IMR-90 (cell line): ENCODE measurements at regions not wholly inside any gene's neighbourhood (a gene's known extent, or its start where the extent isn't known, plus 50 kb on each side); places are given as distances from the start of the nearest gene placed in this dataset.

Source experiments
- ATAC-seq: fragments of 200-7000 bp; cut with Tn5 transposase; 2 replicates; pipeline ENCODE4 v1.9.1; 2020; ENCODE audit warnings: low read depth, mild to moderate bottlenecking, moderate library complexity
- BruUV-seq: library from RNA; stranded (reverse); fragments of 400-500 nt; replicated peaks from 2 replicates; lab custom pipeline; 2021; lab: Mats Ljungman, UMichigan
- CTCF ChIA-PET: fragments of 300-600 bp; formaldehyde crosslinking; extraction: SDS; loops from one replicate; lab custom pipeline; 2021; ENCODE audit warnings: antibody characterized with exemption; lab: Yijun Ruan, JAX
- POLR2A ChIA-PET: fragments of 300-600 bp; sonication (Branson Sonifier 250); formaldehyde crosslinking; loops from one replicate; lab custom pipeline; 2022; ENCODE audit warnings: antibody characterized with exemption; ENCODE audit not compliant: unreplicated experiment; lab: Charles Lee
- DNase-seq: peaks from one replicate; pipeline ENCODE4 v3.0.0; 2013
- H2AFZ ChIP-seq: replicated peaks from 2 replicates; pipeline ENCODE3; 2013; ENCODE audit warnings: low read length, mild to moderate bottlenecking; ENCODE audit not compliant: poor library complexity
- H2AK5ac ChIP-seq: 2 replicates; pipeline ENCODE4 v1.6.1; 2013; ENCODE audit warnings: low read depth, low read length, inconsistent platforms
- H2AK9ac ChIP-seq: replicated peaks from 2 replicates; pipeline ENCODE3; 2013; ENCODE audit warnings: mild to moderate bottlenecking, low read depth, low read length, moderate library complexity; ENCODE audit not compliant: poor library complexity
- H2BK120ac ChIP-seq: 2 replicates; pipeline ENCODE4 v1.6.1; 2013; ENCODE audit warnings: low read depth, low read length, inconsistent platforms
- H2BK15ac ChIP-seq: 3 replicates; pipeline ENCODE4 v1.6.1; 2013; ENCODE audit warnings: low read depth, low read length, inconsistent platforms
- H2BK20ac ChIP-seq: 2 replicates; pipeline ENCODE4 v1.6.1; 2013; ENCODE audit warnings: low read depth, mild to moderate bottlenecking, inconsistent platforms, low read length, moderate library complexity
- H2BK5ac ChIP-seq: 2 replicates; pipeline ENCODE4 v1.6.1; 2013; ENCODE audit warnings: mild to moderate bottlenecking, low read depth, low read length, inconsistent platforms; ENCODE audit not compliant: poor library complexity, severe bottlenecking
- H3K14ac ChIP-seq: replicated peaks from 2 replicates; pipeline ENCODE4 v1.6.1; 2013; ENCODE audit warnings: low read depth, low read length, inconsistent platforms
- H3K18ac ChIP-seq: 2 replicates; pipeline ENCODE4 v1.6.1; 2013; ENCODE audit warnings: low read depth, low read length, control low read depth
- H3K23ac ChIP-seq: 2 replicates; pipeline ENCODE4 v1.6.1; 2013; ENCODE audit warnings: low read depth, low read length, inconsistent platforms
- H3K27ac ChIP-seq: 2 replicates; pipeline ENCODE4 v1.5.1; 2013; ENCODE audit warnings: mild to moderate bottlenecking, control low read depth, low read length; ENCODE audit not compliant: insufficient read depth
- H3K27me3 ChIP-seq: 2 replicates; pipeline ENCODE4 v1.6.1; 2013; ENCODE audit warnings: low read length; ENCODE audit not compliant: control insufficient read depth, insufficient read depth
- H3K36me3 ChIP-seq: 2 replicates; pipeline ENCODE4 v1.6.1; 2013; ENCODE audit warnings: low read length, mixed read lengths; ENCODE audit not compliant: control insufficient read depth, insufficient read depth
- H3K4ac ChIP-seq: 2 replicates; pipeline ENCODE4 v1.6.1; 2013; ENCODE audit warnings: low read depth, low read length, inconsistent platforms
- H3K4me1 ChIP-seq: 2 replicates; pipeline ENCODE4 v1.6.1; 2013; ENCODE audit warnings: low read length, mixed read lengths; ENCODE audit not compliant: control insufficient read depth, insufficient read depth
- H3K4me2 ChIP-seq: 2 replicates; pipeline ENCODE4 v1.6.1; 2013; ENCODE audit warnings: low read depth, mild to moderate bottlenecking, control low read depth, low read length, moderate library complexity
- H3K4me3 ChIP-seq: 2 replicates; pipeline ENCODE4 v1.5.1; 2013; ENCODE audit warnings: low read depth, mild to moderate bottlenecking, control low read depth, low read length, moderate library complexity; ENCODE audit not compliant: insufficient read depth
- H3K56ac ChIP-seq: 2 replicates; pipeline ENCODE4 v1.6.1; 2013; ENCODE audit warnings: low read length, inconsistent platforms; ENCODE audit not compliant: insufficient read depth; ENCODE audit errors: extremely low read depth
- H3K79me1 ChIP-seq, 2 experiments: 2 replicates each; pipeline ENCODE4 v1.6.1; 2013; ENCODE audit warnings: low read length in 2 of 2, inconsistent platforms in 1 of 2, low read depth in 1 of 2
- H3K9ac ChIP-seq: 2 replicates; pipeline ENCODE4 v1.6.1; 2013; ENCODE audit warnings: low read depth, low read length, control low read depth
- H3K9me1 ChIP-seq: 2 replicates; pipeline ENCODE4 v1.6.1; 2013; ENCODE audit warnings: low read length, inconsistent platforms; ENCODE audit not compliant: insufficient read depth
- H3K9me3 ChIP-seq: 2 replicates; pipeline ENCODE4 v1.6.1; 2013; ENCODE audit warnings: low read length; ENCODE audit not compliant: control insufficient read depth, insufficient read depth
- H4K20me1 ChIP-seq: 2 replicates; pipeline ENCODE4 v1.6.1; 2013; ENCODE audit warnings: low read length, inconsistent platforms; ENCODE audit not compliant: insufficient read depth
- H4K5ac ChIP-seq: 2 replicates; pipeline ENCODE4 v1.6.1; 2013; ENCODE audit warnings: mild to moderate bottlenecking, low read depth, low read length, control low read depth
- H4K8ac ChIP-seq, 2 experiments: 2 replicates each; pipeline ENCODE4 v1.6.1; 2013; ENCODE audit warnings: low read depth in 2 of 2, low read length in 2 of 2, control low read depth in 1 of 2, inconsistent platforms in 1 of 2
- H4K91ac ChIP-seq: 2 replicates; pipeline ENCODE4 v1.6.1; 2013; ENCODE audit warnings: low read depth, low read length, inconsistent platforms; ENCODE audit not compliant: insufficient read depth
- BHLHE40 ChIP-seq: fragments of 150-350 bp; IDR thresholded peaks from 2 replicates; pipeline ENCODE4 v1.6.1; 2016; ENCODE audit warnings: mild to moderate bottlenecking, low read depth, low read length
- CEBPB ChIP-seq: IDR thresholded peaks from 2 replicates; pipeline ENCODE4 v1.6.1; 2012; ENCODE audit warnings: low read depth, low read length, improper control_type of control experiment
- CHD1 ChIP-seq: IDR thresholded peaks from 2 replicates; pipeline ENCODE4 v1.6.1; 2012; ENCODE audit warnings: low read depth, low read length, improper control_type of control experiment
- MAFK ChIP-seq: IDR thresholded peaks from 2 replicates; pipeline ENCODE4 v1.6.1; 2012; ENCODE audit warnings: low read depth, low read length, improper control_type of control experiment
- MAZ ChIP-seq: IDR thresholded peaks from 2 replicates; pipeline ENCODE4 v1.6.1; 2012; ENCODE audit warnings: low read depth, mild to moderate bottlenecking, low read length, improper control_type of control experiment, moderate library complexity, borderline replicate concordance
- MXI1 ChIP-seq: IDR thresholded peaks from 2 replicates; pipeline ENCODE4 v1.6.1; 2012; ENCODE audit warnings: low read depth, mild to moderate bottlenecking, low read length, moderate library complexity, borderline replicate concordance
- NFE2L2 ChIP-seq: fragments of 150-350 bp; IDR thresholded peaks from 2 replicates; pipeline ENCODE4 v1.6.1; 2016; ENCODE audit warnings: low read depth, mild to moderate bottlenecking, low read length
- POLR2A ChIP-seq: IDR thresholded peaks from 2 replicates; pipeline ENCODE4 v1.6.1; 2012; ENCODE audit warnings: mild to moderate bottlenecking, low read depth, low read length
- RAD21 ChIP-seq: IDR thresholded peaks from 2 replicates; pipeline ENCODE4 v1.6.1; 2012; ENCODE audit warnings: low read length, improper control_type of control experiment
- RFX5 ChIP-seq: IDR thresholded peaks from 2 replicates; pipeline ENCODE4 v1.8.0; 2012; ENCODE audit warnings: low read depth, mild to moderate bottlenecking, low read length, moderate library complexity
- SMC3 ChIP-seq: fragments of 150-350 bp; IDR thresholded peaks from 2 replicates; pipeline ENCODE4 v1.6.1; 2016; ENCODE audit warnings: low read depth, mild to moderate bottlenecking, antibody characterized with exemption, low read length, moderate library complexity
- WGBS, 2 experiments: methylation state at CpG; one replicate each; pipeline versions ENCODE4 v1.1.5 to v1.1.7; 2013; ENCODE audit warnings: missing lambda C conversion rate in 2 of 2; ENCODE audit not compliant: insufficient read length in 1 of 2; ENCODE audit errors: extremely low coverage in 2 of 2; 5-methylcytosine and 5-hydroxymethylcytosine counted together
- dilution Hi-C: fragments of 300-500 bp; cut with HindIII; formaldehyde crosslinking; loops from one replicate; pipeline ENCODE4 v1.14.3; 2018; ENCODE audit warnings: low sequenced_read_pairs; ENCODE audit not compliant: unreplicated experiment
- in situ Hi-C: fragments of 300-500 bp; cut with MboI; formaldehyde crosslinking; loops from 3 replicates; pipeline ENCODE4 v1.14.3; 2019; ENCODE audit warnings: low sequenced_read_pairs, inconsistent platforms, mixed read lengths
- intact Hi-C: fragments of 100-400 bp; cut with micrococcal nuclease; formaldehyde crosslinking; loops from 2 replicates; pipeline ENCODE4 v1.10.0; 2022
- TF ChIP-seq, protein P1 (sequence below): conservative IDR thresholded peaks from 2 replicates; pipeline ENCODE4 v1.5.1; 2012; ENCODE audit warnings: mild to moderate bottlenecking, low read depth, low read length, improper control_type of control experiment
- TF ChIP-seq, protein P2 (sequence below): fragments of 150-350 bp; IDR thresholded peaks from 2 replicates; pipeline ENCODE4 v1.6.1; 2016; ENCODE audit warnings: low read depth, mild to moderate bottlenecking, low read length, moderate library complexity, borderline replicate concordance
- TF ChIP-seq, protein P3 (sequence below): fragments of 150-350 bp; IDR thresholded peaks from 2 replicates; pipeline ENCODE4 v1.6.1; 2017; ENCODE audit warnings: mild to moderate bottlenecking, antibody characterized with exemption, low read length, low read depth

DNA sequence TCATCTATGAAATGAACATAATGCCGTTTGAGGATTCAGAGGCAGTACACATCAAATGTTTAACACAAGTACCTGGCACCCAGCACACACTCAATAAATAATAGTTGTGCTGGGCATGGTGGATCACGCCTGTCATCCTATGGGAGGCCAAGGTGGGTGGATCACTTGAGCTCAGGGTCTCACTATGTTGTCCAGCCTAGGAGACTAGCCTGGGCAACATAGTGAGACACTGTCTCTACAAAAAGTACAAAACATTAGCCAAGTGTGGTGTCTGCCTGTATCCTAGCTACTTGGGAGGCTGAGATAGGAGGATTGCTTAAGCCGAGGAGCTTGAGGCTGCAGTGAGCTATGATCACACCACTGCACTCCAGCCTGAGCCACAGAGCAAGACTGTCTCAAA, 98.1 kb upstream of the SALL4 start:
- dilution Hi-C loops, result no loop called here
- ChIA-PET POLR2A (no interaction called here), CTCF (no interaction called here)
- Histone ChIP-seq H2AK9ac (no peak overlapping the region), H3K4me2 (no peak overlapping the region), H2AK5ac (no peak overlapping the region), H4K8ac (no peak overlapping the region), H2BK120ac (no peak overlapping the region), H4K91ac (no peak overlapping the region), H2BK5ac (no peak overlapping the region), H2BK20ac (no peak overlapping the region), H3K9me1 (no peaks in the 10 kb centered on the region), H2BK15ac (no peak overlapping the region), H3K4me3 (no peak overlapping the region), H4K5ac (no peak overlapping the region), H3K9ac (no peak overlapping the region), H3K14ac (no peak overlapping the region), H2AFZ (no peak overlapping the region), H3K9me3 (no peaks in the 10 kb centered on the region), H3K4me1 (no peaks in the 10 kb centered on the region), H3K4ac (no peak overlapping the region), H3K23ac (no peak overlapping the region), H3K36me3 (no peaks in the 10 kb centered on the region), H3K79me1 (no peaks in the 10 kb centered on the region), H4K20me1 (no peaks in the 10 kb centered on the region), H3K56ac (no peak overlapping the region), H3K27ac (no peak overlapping the region), H3K27me3 (no peaks in the 10 kb centered on the region), H3K18ac (no peak overlapping the region)
- in situ Hi-C loops, result no loop called here
- ATAC-seq (no peak), DNase-seq (no peak)
- intact Hi-C loops, result no loop called here
- no TSS peak for BruUV-seq
- TF ChIP-seq MAFK (no peak), MXI1 (no peak), RFX5 (no peak), SMC3 (no peak), NFE2L2 (no peak), BHLHE40 (no peak), RAD21 (no peak), CHD1 (no peak), MAZ (no peak), CEBPB (no peak), POLR2A (no peak)
- TF ChIP-seq, protein P1, sequence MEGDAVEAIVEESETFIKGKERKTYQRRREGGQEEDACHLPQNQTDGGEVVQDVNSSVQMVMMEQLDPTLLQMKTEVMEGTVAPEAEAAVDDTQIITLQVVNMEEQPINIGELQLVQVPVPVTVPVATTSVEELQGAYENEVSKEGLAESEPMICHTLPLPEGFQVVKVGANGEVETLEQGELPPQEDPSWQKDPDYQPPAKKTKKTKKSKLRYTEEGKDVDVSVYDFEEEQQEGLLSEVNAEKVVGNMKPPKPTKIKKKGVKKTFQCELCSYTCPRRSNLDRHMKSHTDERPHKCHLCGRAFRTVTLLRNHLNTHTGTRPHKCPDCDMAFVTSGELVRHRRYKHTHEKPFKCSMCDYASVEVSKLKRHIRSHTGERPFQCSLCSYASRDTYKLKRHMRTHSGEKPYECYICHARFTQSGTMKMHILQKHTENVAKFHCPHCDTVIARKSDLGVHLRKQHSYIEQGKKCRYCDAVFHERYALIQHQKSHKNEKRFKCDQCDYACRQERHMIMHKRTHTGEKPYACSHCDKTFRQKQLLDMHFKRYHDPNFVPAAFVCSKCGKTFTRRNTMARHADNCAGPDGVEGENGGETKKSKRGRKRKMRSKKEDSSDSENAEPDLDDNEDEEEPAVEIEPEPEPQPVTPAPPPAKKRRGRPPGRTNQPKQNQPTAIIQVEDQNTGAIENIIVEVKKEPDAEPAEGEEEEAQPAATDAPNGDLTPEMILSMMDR, result no peak
- TF ChIP-seq, protein P2, sequence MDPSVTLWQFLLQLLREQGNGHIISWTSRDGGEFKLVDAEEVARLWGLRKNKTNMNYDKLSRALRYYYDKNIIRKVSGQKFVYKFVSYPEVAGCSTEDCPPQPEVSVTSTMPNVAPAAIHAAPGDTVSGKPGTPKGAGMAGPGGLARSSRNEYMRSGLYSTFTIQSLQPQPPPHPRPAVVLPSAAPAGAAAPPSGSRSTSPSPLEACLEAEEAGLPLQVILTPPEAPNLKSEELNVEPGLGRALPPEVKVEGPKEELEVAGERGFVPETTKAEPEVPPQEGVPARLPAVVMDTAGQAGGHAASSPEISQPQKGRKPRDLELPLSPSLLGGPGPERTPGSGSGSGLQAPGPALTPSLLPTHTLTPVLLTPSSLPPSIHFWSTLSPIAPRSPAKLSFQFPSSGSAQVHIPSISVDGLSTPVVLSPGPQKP, result no peak
- TF ChIP-seq, protein P3, sequence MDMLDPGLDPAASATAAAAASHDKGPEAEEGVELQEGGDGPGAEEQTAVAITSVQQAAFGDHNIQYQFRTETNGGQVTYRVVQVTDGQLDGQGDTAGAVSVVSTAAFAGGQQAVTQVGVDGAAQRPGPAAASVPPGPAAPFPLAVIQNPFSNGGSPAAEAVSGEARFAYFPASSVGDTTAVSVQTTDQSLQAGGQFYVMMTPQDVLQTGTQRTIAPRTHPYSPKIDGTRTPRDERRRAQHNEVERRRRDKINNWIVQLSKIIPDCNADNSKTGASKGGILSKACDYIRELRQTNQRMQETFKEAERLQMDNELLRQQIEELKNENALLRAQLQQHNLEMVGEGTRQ, result no peak
- WGBS, 2 experiments, result no CpG with 5 or more reads among the region's 3 CpGs
